ENCODE measurements at regions not wholly inside any gene's neighbourhood (a gene's known extent, or its start where the extent isn't known, plus 50 kb on each side); places are given as distances from the start of the nearest gene placed in this dataset.

DNA sequence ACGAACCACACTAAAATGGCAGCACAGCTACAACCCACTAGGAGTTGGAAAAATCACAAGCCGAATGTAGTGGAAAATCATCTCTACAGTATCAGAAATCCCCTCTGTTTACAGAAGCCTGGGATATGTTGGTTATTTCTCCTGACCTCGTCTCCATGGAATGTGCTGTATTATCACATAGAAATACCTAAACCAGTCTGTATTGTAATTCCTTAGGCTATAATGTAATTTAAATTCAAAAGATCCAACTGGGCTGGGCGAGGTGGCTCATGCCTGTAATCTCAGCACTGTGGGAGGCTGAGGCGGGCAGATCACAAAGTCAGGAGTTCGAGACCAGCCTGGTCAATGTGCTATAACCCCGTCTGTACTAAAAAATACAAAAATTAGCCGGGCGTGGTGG, 244.8 kb upstream of the MPDZ start:
- H3K27ac ChIP-seq: no peak overlapping the region
- DNase-seq (ENCODE audit: low read depth, low spot score): no peak

DNA sequence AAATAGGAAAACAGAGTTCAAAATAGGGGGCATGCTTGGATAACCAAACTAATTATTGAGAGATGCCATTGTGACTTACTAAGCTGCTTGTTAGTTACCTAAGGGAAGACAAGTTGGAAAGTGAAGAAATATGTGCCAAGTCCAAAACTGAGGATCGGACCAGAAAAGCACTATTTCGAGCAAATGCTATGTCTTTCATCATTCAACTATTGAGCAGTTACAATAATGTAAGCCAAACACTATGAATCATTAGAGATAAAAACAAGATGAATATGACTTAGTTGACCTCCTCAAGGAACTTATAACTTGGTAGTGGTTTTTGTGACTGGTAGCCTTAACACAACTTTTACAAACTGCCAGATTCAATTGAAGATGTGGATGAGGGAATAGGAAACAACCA, 240.6 kb upstream of the MPDZ start:
- no peak for DNase-seq (ENCODE audit: low read depth, low spot score)
- no peak overlapping the region for H3K27ac ChIP-seq

DNA sequence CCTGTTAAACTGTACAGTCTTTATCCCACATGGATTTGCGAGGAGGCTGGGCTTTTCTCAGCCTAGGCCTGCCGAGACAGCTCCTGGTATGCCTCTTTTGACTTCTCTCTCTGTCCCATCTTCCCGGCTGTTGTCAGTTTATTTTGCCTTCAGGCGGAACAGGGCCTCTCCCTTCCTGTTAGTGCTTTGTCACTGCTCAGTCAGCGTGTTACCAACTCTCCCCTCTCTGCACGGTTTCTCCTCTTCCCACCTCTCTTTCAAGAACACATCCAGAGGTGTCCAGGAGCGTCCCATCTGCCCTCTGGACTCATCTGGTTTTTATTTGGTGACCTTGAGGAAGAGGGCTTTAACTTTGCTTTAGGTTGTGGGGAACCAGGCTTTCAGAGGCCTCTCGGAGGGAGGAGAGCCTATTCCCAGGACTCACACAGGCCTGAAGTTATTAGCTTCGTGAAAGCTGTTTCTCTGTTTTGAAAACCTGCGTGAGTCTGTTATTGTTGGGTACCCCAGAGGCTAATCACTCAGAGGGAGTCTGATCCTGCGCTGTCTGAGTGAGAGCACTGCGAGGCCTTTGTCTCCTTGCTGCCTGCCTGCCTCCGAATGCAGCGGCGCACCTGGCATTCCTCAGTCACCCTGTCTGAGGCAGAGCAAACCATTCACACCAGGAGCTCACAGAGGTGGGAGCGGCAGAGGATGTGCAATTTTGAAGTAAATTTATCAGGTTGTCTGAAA, 234.4 kb upstream of the MPDZ start:
- H3K27ac ChIP-seq: peak overlapping the region; percentile 89
- DNase-seq (ENCODE audit: low read depth, low spot score): peak; percentile 44

DNA sequence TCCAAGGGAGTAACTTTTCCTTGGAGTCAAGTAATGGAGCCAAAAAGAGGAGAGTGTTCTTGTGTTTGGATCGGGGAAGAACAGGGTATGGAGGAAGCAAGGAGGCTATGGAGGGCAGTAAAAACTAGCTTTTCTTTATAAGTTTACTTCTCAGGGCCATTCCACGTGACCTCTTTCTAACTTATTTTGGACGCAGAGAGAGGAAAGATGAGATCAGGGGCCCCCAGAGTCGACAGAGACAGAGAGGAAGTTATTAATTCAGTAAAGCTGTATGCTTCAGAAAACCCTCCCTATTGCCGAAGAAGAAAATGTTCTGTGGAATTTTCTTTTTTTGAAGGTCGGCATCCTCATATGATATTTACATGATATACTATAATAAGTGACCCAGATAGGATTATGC, 233.8 kb upstream of the MPDZ start:
- no peak for DNase-seq (ENCODE audit: low read depth, low spot score)
- H3K27ac ChIP-seq: peak overlapping the region; percentile 89

DNA sequence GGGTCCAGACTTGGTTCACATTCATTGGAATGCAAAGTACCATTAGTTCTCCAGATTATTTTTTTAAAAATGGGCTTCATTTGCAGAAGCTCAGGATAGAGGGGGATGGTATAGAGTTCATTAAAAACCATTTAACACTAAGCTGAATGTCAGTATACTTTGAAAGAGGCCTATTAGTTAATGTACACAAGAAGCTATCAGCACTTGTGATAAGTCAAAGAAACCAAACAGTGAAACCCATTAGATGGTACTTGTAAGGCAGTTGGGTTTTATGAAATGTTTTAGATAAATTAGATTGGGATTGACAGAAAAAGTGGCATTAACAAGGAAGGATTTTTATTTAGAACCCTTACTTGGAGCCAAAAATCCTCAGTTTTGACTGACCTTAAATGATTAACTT, 229.2 kb upstream of the MPDZ start:
- no peak overlapping the region for H3K27ac ChIP-seq
- DNase-seq (ENCODE audit: low read depth, low spot score): no peak

DNA sequence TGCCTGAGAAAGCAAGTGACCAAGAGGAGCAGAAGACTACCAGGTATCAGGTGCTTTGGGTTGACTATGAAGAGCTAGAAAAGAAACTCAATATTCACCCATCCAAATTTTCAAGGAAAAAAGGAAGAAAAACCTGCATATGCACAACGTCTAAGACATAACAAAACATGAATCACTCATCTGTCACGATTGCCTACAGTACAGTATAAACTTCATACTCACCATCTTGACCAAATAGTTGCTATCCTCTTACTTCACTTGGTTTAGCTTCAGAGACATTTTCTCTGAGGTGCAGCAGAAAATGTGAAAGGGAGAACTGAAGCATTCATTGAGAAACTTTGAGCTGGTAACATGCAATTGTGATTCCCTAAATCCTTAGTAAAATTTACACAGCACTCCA, 228.6 kb upstream of the MPDZ start:
- DNase-seq (ENCODE audit: low read depth, low spot score): no peak
- H3K27ac ChIP-seq: no peak overlapping the region

DNA sequence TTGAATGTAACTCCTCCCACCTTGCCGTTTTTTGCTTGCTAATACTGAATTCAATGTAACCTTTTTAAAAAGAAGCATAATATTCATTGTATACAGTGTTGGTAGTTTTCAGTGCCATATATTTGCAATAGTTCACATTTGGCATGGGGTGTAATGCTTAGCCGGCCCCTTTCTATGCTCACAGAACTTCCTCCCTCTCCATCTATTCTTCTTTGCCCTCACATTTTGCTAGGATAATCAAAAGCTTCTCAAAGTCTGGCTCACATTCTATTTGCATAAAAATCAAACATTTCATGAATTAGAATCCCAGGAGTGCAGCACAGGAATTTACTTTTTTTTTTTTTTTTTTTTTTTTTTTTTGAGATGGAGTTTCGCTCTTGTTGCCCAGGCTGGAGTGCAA, 226.3 kb upstream of the MPDZ start:
- DNase-seq (ENCODE audit: low read depth, low spot score): no peak
- H3K27ac ChIP-seq: no peak overlapping the region

DNA sequence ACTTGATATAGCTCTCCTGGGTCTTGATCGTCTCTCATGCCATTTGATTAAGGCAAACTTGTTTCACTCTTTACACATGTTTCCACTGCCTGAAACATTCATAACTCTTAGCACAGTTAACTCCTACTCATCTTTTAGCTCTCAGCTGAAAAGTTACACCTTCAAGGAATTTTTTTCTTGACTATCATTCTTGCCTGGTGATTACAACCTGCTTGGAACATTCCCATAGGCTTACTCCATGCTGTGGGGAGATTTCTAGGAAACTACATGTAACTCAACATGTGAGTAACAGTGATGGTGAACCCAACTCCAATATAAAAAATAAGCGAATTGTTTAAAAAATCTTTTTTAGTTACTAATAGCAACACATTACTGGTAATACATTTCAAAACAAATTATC, 224.1 kb upstream of the MPDZ start:
- no peak for DNase-seq (ENCODE audit: low read depth, low spot score)
- H3K27ac ChIP-seq: no peak overlapping the region

DNA sequence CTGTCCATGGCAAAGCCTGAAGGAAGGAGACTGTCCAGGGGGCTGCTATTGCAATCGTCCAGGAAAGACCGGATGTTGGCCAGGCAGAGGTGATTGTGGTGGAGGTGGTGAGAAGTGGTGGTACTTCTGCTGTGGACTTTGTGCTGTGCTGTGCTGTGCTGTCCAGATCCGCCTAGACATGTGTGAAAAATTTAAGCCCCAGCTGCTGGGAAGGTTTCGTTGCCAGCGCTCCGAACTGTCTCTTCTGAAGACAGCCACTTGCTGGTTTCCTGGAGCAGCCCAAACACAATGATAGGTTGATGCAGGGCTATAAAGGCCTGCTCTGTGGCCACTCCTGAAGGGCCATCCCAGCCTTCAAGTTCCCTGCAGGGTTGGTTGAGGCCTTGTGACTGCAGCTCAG, 223.0 kb upstream of the MPDZ start:
- DNase-seq (ENCODE audit: low read depth, low spot score): no peak
- H3K27ac ChIP-seq: no peak overlapping the region

DNA sequence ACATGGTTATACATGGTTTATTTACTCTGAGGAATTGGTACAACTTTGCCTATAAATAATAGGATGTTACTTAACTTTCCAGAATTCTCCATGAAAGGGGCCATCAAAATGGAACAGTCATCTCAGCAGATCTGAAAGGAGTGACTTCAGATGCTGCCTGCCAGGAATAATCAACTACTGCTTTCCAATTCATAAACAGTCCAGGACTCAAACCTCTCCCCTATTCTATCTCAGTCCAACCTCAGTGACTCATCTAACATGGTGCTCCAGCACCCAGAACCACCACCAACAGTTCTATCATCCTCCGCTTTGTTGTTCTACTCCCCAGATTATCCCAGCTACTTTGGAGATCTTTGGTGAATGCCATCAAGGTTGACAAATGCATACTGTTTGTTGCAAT, 221.5 kb upstream of the MPDZ start:
- no peak for DNase-seq (ENCODE audit: low read depth, low spot score)

DNA sequence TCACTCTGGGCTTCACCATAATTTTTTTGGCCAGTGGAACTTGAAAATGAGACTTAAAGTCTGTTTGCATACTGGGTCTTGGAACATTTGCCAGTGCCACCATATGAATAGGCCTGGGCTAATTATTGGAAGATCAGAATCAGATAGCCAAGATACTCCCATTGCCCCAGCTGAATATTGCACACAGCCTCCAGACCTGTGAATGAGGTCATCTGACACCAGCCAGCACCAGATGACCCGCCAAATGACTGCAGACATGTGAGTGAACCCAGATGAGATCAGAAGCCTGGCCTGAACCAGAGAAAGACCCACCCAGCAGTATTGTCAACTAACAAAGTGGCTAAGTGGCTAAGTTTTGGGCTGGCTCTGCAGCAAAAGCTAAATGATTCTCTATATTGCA, 220.5 kb upstream of the MPDZ start:
- DNase-seq (ENCODE audit: low read depth, low spot score): no peak
- no peak overlapping the region for H3K27ac ChIP-seq

More for the DNA sequence above, 221.5 kb upstream of the MPDZ start:
- no peak overlapping the region for H3K27ac ChIP-seq

DNA sequence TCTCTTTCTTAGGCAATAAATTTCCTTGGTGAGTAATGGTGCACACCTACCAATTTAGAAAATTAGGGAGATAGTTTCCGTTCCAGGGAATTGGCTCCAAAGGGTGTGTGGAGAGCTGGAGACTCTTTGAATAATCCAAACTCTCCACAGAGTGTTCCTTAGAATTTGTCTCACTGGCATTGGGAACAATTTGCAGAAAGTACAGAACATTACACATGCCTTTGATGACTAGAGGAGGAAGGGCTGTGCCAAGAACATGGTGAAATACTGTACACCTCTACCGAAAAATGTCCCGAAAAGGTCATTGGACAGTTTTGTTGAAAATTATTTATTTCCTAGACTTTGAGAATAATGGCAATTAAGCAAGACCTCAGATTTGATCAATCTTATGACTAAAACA, 214.2 kb upstream of the MPDZ start:
- DNase-seq (ENCODE audit: low read depth, low spot score): no peak
- H3K27ac ChIP-seq: no peak overlapping the region

DNA sequence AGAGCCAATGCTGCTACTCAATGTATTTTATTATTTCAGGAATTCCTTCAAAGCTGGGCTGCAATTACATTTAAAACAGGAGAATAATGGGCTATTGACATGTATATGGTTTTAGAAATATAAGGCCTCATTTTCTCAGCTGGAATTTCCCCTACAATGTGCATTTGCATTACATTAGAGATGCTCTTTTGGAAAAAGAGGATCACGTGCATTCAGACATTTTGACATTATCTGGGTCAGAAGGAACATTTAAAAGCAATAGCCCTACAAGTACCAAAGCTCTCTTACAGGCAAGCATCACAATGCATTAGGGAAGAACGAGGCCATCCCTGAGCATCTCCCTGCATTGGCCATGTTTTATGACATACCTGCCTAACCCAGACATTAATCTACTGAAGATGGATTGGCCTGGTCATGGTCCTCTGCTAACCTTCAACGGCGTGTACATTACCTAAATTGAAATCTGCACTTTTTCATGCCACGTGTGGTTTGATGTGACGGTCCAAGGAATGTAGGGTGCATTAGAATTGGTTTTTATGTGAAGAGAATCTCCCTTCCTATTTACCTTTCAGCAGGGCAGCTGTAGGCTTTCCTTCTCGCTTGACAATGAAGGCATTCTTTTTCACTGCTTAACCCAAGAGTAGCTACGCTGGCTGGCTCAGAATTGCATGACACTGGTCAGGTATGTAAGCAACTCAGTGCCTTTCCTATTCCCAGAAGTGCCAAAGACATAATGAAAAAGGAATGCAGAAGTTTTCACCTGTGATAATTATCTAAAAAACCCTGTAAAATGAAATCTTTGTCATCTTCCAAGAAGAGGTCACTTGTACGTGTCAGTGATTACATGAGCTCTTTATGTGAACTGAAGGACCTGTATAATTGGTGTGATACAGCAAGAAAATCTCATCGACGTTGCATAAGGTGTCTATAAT, 212.3 kb upstream of the MPDZ start:
- peak overlapping the region; percentile 14 for H3K27ac ChIP-seq
- peak; percentile 39 for DNase-seq (ENCODE audit: low read depth, low spot score)

DNA sequence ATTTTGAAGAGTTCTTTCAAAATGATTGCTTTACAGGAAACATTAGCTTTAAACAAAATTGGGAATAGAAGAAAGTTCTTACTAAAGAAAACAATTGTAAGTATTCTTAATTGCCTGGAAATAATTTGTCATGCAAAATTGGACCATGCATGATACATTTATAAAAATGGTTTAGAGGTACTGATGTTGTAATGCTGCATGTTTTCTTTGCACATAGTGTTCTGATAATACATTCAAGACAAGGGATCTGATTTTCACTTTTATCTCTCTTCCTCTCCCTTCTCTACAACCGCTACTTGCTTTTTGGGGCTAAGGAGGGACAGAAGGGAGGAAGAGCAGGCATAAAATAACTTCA, 211.6 kb upstream of the MPDZ start:
- no peak overlapping the region for H3K27ac ChIP-seq
- DNase-seq (ENCODE audit: low read depth, low spot score): no peak

DNA sequence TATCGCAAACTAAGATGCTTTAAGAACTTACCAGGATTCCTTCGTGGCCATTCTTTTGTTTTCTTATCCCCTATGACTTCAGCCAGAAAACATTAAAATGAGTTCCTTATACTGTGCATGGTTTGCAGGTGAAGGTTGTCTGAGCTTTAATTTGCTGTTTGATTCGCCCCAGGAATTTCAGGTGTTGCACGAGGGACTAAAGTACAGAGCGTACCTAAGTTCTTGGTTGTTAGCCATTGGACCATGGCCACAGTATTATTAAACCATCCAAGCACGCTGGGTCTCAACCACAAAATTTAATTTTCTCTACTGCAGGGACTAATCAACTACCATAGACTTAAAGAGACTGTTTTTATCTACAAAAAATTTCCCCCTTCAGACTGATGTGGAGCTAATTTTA, 208.4 kb upstream of the MPDZ start:
- H3K27ac ChIP-seq: no peak overlapping the region
- no peak for DNase-seq (ENCODE audit: low read depth, low spot score)

DNA sequence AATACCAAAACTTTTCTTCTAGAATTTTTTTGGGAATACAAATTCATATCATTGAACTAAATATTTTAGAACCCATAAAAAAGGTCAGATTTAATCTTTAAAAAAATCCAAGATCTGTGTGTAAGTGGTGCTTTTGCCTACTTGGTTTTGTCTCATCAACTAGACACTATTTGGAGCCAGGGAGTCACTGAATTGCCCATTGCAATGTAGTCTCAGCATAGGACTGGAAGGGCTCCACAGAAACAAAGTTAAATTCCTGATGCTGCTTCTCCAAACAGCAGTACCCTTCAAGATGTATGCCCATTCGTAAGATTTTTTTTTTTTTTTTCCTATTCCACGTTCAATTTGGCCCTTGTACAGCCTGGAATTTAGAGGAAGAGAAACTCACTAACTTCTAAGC, 208.0 kb upstream of the MPDZ start:
- DNase-seq (ENCODE audit: low read depth, low spot score): no peak
- no peak overlapping the region for H3K27ac ChIP-seq

DNA sequence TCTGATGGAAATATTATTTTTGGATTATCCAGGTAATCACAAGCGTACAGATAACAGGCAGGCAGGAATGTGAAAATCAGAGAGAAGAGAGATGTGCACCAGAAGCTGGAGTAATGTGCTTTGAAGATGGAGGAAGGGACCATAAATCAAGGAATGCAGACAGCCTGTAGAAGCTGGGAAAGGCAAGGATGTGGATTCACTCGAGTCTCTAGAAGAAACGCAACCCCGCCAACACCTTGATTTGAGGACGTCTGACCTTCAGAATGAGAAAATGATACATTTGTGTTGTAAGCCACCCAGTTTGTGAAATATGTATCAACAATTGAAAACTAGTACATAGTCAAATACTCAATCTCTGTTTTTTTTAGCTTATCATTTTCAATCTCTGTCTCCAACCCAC, 207.6 kb upstream of the MPDZ start:
- DNase-seq (ENCODE audit: low read depth, low spot score): no peak
- H3K27ac ChIP-seq: no peak overlapping the region

DNA sequence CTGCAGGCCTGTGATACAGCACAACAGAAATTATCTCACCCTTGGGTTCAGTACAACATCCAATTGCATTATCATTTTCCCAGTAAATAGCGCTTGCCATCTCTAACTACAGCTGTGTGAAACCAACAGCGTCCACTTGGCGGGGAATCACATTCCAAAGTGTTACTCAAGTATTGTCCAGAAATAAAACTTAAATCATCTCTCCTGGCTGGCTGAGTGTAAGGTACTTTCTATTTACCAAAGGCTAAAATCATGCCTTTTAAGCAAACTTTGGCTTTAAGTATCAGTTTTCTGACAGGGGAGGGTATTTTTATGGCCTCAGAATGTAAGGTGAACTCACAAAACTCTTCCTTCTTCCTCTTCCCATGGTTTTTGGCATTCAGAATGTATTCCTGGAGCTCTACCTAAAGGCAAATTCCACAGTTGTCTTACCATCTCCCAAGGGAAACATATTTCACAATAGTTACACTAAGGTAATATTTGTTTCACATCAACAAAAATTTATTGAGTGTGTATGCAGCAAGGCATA, 205.6 kb upstream of the MPDZ start:
- H3K27ac ChIP-seq: peak overlapping the region; percentile 24
- peak; percentile 33 for DNase-seq (ENCODE audit: low read depth, low spot score)

DNA sequence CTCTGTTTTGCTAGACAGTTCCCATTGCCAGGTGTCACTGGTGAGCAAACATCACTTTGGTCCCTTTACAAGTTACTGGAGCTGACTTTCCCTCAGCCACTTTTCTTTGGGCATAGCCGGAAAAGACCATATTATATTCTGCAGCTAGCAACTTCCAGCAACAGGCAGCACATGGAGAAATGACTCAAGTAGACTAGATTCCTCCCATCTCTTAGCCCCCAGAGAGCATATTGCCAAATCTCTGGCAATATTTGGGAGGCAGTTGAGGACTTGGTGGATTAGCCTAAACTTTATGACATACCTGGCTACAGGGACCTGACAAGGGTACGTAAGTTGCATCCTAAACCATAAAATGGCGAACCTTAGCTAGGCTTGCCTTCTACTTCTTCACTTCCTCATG, 204.7 kb upstream of the MPDZ start:
- H3K27ac ChIP-seq: no peak overlapping the region
- DNase-seq (ENCODE audit: low read depth, low spot score): no peak

DNA sequence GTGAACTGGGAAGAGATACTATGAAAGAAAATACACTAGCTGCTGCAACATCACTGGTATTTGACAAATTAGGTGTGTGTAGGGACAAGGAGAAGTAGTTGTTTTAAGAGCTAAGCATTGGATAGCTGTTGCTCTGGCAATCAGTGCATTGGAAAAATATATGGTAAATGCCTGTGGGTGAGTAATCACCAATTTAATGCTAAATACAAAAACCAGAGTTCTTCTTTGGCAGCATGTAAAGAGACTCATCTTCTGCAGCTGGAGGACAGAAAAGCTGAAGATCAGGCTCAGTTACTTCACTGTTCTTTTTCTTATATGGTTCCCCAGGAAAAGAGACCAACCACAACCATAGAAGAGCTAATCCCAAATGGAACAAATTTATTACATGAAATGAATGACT, 201.8 kb upstream of the MPDZ start:
- DNase-seq (ENCODE audit: low read depth, low spot score): no peak
- no peak overlapping the region for H3K27ac ChIP-seq

DNA sequence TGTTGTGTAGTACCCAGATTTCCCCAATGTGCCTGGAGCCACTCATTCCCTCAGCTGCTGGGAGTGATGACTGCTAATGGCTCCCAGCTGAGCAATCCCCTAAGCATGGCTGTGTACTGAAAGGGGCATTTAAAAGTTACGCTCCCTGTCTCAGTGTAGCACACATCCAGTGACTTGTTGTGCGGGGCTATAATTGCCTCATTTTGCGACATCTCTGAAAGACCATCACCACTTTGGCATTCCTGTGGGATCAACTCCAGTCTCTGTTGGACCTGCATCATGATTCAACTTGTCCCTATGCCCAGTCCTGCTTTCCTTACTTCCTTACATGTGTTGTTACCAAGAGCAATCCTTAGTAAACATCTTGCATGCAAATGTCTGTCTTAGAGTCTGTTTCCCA, 201.2 kb upstream of the MPDZ start:
- DNase-seq (ENCODE audit: low read depth, low spot score): peak; percentile 22
- no peak overlapping the region for H3K27ac ChIP-seq

DNA sequence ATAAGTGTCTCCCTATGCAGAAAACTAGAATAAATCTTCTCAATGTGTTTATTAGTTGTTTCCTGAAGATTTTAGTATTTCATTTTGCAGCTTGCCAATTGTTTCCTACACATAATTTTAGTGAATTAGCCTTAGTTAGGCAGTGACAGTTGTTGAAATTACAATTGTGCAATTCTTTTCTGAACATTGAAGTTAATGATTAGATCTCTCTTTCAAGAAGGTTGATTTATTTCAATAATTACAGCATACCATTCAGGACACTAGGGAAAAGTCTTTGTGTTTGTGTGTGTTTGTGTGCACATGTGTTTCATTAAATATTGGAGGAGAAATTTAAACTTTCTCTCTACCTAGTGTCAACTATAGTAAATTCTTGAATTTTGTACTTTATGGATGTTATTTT, 199.6 kb upstream of the MPDZ start:
- DNase-seq (ENCODE audit: low read depth, low spot score): no peak
- no peak overlapping the region for H3K27ac ChIP-seq

Data from epithelial cell of prostate (primary cell).